Neural crest cell (in vitro differentiated cells): ENCODE measurements at regions not wholly inside any gene's neighbourhood (a gene's known extent, or its start where the extent isn't known, plus 50 kb on each side); places are given as distances from the start of the nearest gene placed in this dataset.

Experiments
- DNase-seq: peaks from one replicate; pipeline ENCODE4 v3.0.0; 2021; ENCODE audit warnings: low read depth, mixed read lengths, low spot score
- H3K27ac Mint-ChIP-seq: one replicate; pipeline ENCODE4 v1.8.0; 2021; ENCODE audit warnings: mild to moderate bottlenecking, mixed read lengths; ENCODE audit not compliant: unreplicated experiment
- H3K27me3 Mint-ChIP-seq: 2 replicates; pipeline ENCODE4 v1.8.0; 2021; ENCODE audit warnings: low read depth, mild to moderate bottlenecking, mixed read lengths
- H3K36me3 Mint-ChIP-seq: 2 replicates; pipeline ENCODE4 v1.8.0; 2021; ENCODE audit warnings: low read depth, mild to moderate bottlenecking, mixed read lengths
- H3K4me1 Mint-ChIP-seq: 2 replicates; pipeline ENCODE4 v1.8.0; 2021; ENCODE audit warnings: mixed read lengths
- H3K4me3 Mint-ChIP-seq: one replicate; pipeline ENCODE4 v1.8.0; 2021; ENCODE audit warnings: mild to moderate bottlenecking, mixed read lengths
- H3K9me3 Mint-ChIP-seq: 2 replicates; pipeline ENCODE4 v1.8.0; 2021; ENCODE audit warnings: mixed read lengths
- CTCF ChIP-seq: fragments of 200-600 bp; sonication (generic); conservative IDR thresholded peaks from 2 replicates; pipeline ENCODE4 v1.5.0; 2021; ENCODE audit warnings: antibody characterized with exemption, mild to moderate bottlenecking

GRCh38 chr3:170636400-170636973, 50.6 kb upstream of the SLC7A14 start:
- no peaks in the 10 kb centered on the region for H3K9me3 Mint-ChIP-seq

More at GRCh38 chr3:170636400-170636973, 50.6 kb upstream of the SLC7A14 start:
- H3K27ac Mint-ChIP-seq: peak overlapping the region; percentile 84
- H3K36me3 Mint-ChIP-seq: no peaks in the 10 kb centered on the region
- TF ChIP-seq CTCF: no peak
- peak overlapping the region; percentile 27 for H3K4me3 Mint-ChIP-seq
- peaks cover 54% of the 10 kb centered on the region for H3K4me1 Mint-ChIP-seq
- H3K27me3 Mint-ChIP-seq: no peaks in the 10 kb centered on the region
- DNase-seq: no peak
